OCI-LY1 (cell line): ENCODE measurements at regions not wholly inside any gene's neighbourhood (a gene's known extent, or its start where the extent isn't known, plus 50 kb on each side); places are given as distances from the start of the nearest gene placed in this dataset.

Experiments used
- H2AFZ ChIP-seq: fragments of 200-600 bp; sonication (generic), shearing (Covaris generic); 2 replicates; pipeline ENCODE4 v1.6.0; 2014; ENCODE audit warnings: antibody characterized with exemption, mild to moderate bottlenecking, low read length
- H3F3A ChIP-seq: fragments of 200-600 bp; sonication (generic), shearing (Covaris generic); 2 replicates; pipeline ENCODE4 v1.6.0; 2014; ENCODE audit warnings: mild to moderate bottlenecking, antibody characterized with exemption, low read length, moderate library complexity; ENCODE audit not compliant: insufficient read depth
- H3K27ac ChIP-seq: fragments of 200-600 bp; sonication (generic); 2 replicates; pipeline ENCODE4 v1.5.1; 2014; ENCODE audit warnings: low read length, mixed run types, mild to moderate bottlenecking, low read depth; ENCODE audit not compliant: poor library complexity, severe bottlenecking
- H3K27me3 ChIP-seq: fragments of 200-600 bp; sonication (generic); 2 replicates; pipeline ENCODE4 v1.6.0; 2014; ENCODE audit warnings: antibody characterized with exemption, mild to moderate bottlenecking, low read length, moderate library complexity; ENCODE audit not compliant: insufficient read depth
- H3K36me3 ChIP-seq: fragments of 200-600 bp; sonication (generic); 2 replicates; pipeline ENCODE4 v1.6.1; 2014; ENCODE audit warnings: mild to moderate bottlenecking, antibody characterized with exemption, low read length, moderate library complexity, mixed read lengths; ENCODE audit not compliant: insufficient read depth
- H3K4me1 ChIP-seq: fragments of 200-600 bp; sonication (generic); 2 replicates; pipeline ENCODE4 v1.5.1; 2014; ENCODE audit warnings: mild to moderate bottlenecking, low read length, moderate library complexity; ENCODE audit not compliant: insufficient read depth, severe bottlenecking
- H3K4me2 ChIP-seq: fragments of 200-600 bp; sonication (generic), shearing (Covaris generic); 2 replicates; pipeline ENCODE4 v1.6.1; 2014; ENCODE audit warnings: low read length
- H3K4me3 ChIP-seq: fragments of 200-600 bp; sonication (generic); 2 replicates; pipeline ENCODE4 v1.5.1; 2014; ENCODE audit warnings: low read length, low read depth, mild to moderate bottlenecking, mixed read lengths; ENCODE audit not compliant: poor library complexity, severe bottlenecking
- H3K79me2 ChIP-seq: fragments of 200-600 bp; shearing (Covaris generic); 2 replicates; pipeline ENCODE4 v1.6.1; 2016; ENCODE audit warnings: mixed run types, low read length, mixed read lengths; ENCODE audit not compliant: insufficient read depth
- H3K9ac ChIP-seq: fragments of 200-600 bp; sonication (generic), shearing (Covaris generic); 2 replicates; pipeline ENCODE4 v1.6.1; 2014; ENCODE audit warnings: mild to moderate bottlenecking, low read length, mixed read lengths
- H3K9me2 ChIP-seq: fragments of 200-600 bp; sonication (generic), shearing (Covaris generic); 2 replicates; pipeline ENCODE4 v1.6.1; 2014; ENCODE audit warnings: low read depth, mild to moderate bottlenecking, low read length, mixed read lengths
- H3K9me3 ChIP-seq: fragments of 200-600 bp; shearing (Covaris generic); 2 replicates; pipeline ENCODE4 v1.6.1; 2014; ENCODE audit warnings: low read length, mixed read lengths
- H4K20me1 ChIP-seq: fragments of 200-600 bp; sonication (generic), shearing (Covaris generic); 2 replicates; pipeline ENCODE4 v1.6.0; 2016; ENCODE audit warnings: mild to moderate bottlenecking, low read length; ENCODE audit not compliant: insufficient read depth
- EZH2 ChIP-seq: fragments of 200-600 bp; sonication (generic), shearing (Covaris generic); IDR thresholded peaks from 2 replicates; pipeline ENCODE4 v1.8.0; 2017; ENCODE audit warnings: borderline replicate concordance, mixed run types, mild to moderate bottlenecking, antibody characterized with exemption, low read length, moderate library complexity, mixed read lengths
- TF ChIP-seq, protein P1 (sequence below): fragments of 200-600 bp; sonication (generic), shearing (Covaris generic); IDR thresholded peaks from 2 replicates; pipeline ENCODE4 v1.5.1; 2017; ENCODE audit warnings: mild to moderate bottlenecking, antibody characterized with exemption, low read length, moderate library complexity, mixed read lengths

DNA sequence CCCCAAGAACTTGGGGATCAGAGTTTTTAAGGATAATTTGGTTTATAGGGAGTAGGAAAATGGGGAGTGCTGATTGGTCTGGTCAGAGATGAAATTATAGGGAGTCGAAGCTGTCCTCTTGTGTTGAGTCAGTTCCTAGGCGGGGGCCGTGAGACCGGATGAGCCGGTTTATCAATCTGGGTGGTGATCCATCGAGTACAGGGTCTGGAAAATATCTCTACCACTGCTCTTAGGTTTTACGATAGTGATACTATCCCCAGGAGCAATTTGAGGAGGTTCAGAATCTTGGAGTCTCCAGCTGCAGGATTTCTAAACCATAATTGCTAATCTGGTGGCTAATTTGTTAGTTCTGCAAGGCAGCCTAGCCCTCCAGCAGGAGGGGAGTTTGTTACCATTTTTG is 403.4 kb downstream of the CDH11 start:
- no peaks in the 10 kb centered on the region for H3K36me3 ChIP-seq
- H3K9me3 ChIP-seq = no peaks in the 10 kb centered on the region
- TF ChIP-seq, protein P1, sequence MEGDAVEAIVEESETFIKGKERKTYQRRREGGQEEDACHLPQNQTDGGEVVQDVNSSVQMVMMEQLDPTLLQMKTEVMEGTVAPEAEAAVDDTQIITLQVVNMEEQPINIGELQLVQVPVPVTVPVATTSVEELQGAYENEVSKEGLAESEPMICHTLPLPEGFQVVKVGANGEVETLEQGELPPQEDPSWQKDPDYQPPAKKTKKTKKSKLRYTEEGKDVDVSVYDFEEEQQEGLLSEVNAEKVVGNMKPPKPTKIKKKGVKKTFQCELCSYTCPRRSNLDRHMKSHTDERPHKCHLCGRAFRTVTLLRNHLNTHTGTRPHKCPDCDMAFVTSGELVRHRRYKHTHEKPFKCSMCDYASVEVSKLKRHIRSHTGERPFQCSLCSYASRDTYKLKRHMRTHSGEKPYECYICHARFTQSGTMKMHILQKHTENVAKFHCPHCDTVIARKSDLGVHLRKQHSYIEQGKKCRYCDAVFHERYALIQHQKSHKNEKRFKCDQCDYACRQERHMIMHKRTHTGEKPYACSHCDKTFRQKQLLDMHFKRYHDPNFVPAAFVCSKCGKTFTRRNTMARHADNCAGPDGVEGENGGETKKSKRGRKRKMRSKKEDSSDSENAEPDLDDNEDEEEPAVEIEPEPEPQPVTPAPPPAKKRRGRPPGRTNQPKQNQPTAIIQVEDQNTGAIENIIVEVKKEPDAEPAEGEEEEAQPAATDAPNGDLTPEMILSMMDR = no peak
- TF ChIP-seq EZH2 = no peak

DNA sequence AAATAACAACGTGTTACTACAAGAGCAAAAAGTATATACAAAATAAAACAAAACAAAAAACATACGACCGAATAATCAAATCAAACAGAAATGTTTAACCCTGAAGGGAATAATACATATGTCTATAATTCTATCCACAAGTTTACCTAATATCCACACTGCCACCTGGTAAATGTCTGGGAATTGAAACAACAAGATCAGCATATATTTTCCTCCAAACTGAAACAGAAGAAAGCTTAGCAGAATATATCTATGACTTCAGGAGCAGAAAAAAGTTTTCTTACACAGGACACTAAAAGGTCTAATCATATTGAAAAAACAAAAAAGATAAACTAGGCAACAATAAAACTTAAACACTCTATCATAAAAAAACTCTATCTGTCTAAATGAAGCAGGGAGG is 404.0 kb downstream of the CDH11 start:
- H3K79me2 ChIP-seq = no peaks in the 10 kb centered on the region
- no peaks in the 10 kb centered on the region for H3K9me3 ChIP-seq
- no peak overlapping the region for H3K9ac ChIP-seq
- H3K4me1 ChIP-seq = no peaks in the 10 kb centered on the region
- H3K36me3 ChIP-seq = no peaks in the 10 kb centered on the region
- no peaks in the 10 kb centered on the region for H3K27me3 ChIP-seq
- no peaks in the 10 kb centered on the region for H4K20me1 ChIP-seq
- H2AFZ ChIP-seq = no peak overlapping the region
- H3K4me3 ChIP-seq = no peak overlapping the region
- no peak overlapping the region for H3K27ac ChIP-seq
- H3F3A ChIP-seq = no peaks in the 10 kb centered on the region
- H3K9me2 ChIP-seq = no peaks in the 10 kb centered on the region
- TF ChIP-seq, protein P1 = no peak
- TF ChIP-seq EZH2 = no peak
- no peak overlapping the region for H3K4me2 ChIP-seq

More for the DNA sequence above, 403.4 kb downstream of the CDH11 start:
- H3K9ac ChIP-seq = no peak overlapping the region
- no peak overlapping the region for H2AFZ ChIP-seq
- H3K27me3 ChIP-seq = no peaks in the 10 kb centered on the region
- no peaks in the 10 kb centered on the region for H3K9me2 ChIP-seq
- H3K4me2 ChIP-seq = no peak overlapping the region
- no peak overlapping the region for H3K4me3 ChIP-seq
- H3K79me2 ChIP-seq = no peaks in the 10 kb centered on the region
- H3F3A ChIP-seq = no peaks in the 10 kb centered on the region
- no peaks in the 10 kb centered on the region for H3K4me1 ChIP-seq
- H3K27ac ChIP-seq = no peak overlapping the region
- H4K20me1 ChIP-seq = no peaks in the 10 kb centered on the region

DNA sequence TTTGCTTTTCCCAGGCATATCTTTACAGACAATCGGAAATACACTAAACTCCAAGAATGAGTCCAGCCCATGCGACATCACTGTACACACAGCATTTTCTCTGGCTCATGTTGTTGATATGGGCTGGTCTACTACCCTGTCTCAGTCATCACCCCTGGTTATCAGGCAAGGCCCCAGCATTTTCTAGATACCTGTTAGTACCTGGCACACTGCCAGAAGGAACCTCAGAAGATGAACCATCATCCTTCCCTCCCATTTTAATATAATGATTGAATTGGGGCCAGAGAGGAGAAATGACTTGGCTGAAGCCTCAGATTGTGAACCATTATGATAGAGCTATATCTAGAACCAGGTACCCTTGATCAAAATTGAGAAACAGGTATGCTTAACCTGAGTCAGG is 406.2 kb downstream of the CDH11 start:
- Histone ChIP-seq H3K27ac (no peak overlapping the region), H3F3A (no peaks in the 10 kb centered on the region), H3K36me3 (no peaks in the 10 kb centered on the region), H3K9me2 (no peaks in the 10 kb centered on the region), H3K9ac (no peak overlapping the region), H3K79me2 (no peaks in the 10 kb centered on the region), H3K27me3 (no peaks in the 10 kb centered on the region), H3K4me1 (no peaks in the 10 kb centered on the region), H4K20me1 (no peaks in the 10 kb centered on the region), H3K4me2 (no peak overlapping the region), H2AFZ (no peak overlapping the region), H3K9me3 (no peaks in the 10 kb centered on the region), H3K4me3 (no peak overlapping the region)
- no peak for TF ChIP-seq EZH2
- TF ChIP-seq, protein P1 = no peak
